HTR-8/SVneo (cell line): ENCODE measurements at regions not wholly inside any gene's neighbourhood (a gene's known extent, or its start where the extent isn't known, plus 50 kb on each side); places are given as distances from the start of the nearest gene placed in this dataset.
"Not testable (repeated sequence)": the region's sequence is repeated elsewhere in the genome, so short reads cannot be mapped to it uniquely, and the experiment has no call there.

Source experiments
- DNase-seq: peaks from one replicate; pipeline ENCODE4 v3.0.0; 2011; ENCODE audit warnings: low spot score, mixed read lengths; ENCODE audit not compliant: insufficient read length
- FAIRE-seq: peaks from 2 replicates; lab custom pipeline; 2011; peaks lifted over from hg19 to GRCh38; lab: Jason Lieb, UNC

GRCh38 chr6:147942363-147942762, 400.3 kb upstream of the SASH1 start:
- no peak for DNase-seq
- no peak for FAIRE-seq

- DNase-seq, result no peak
- FAIRE-seq, result no peak
These were observed 398.5 kb upstream of the SASH1 start for GRCh38 chr6:147944122-147944521.

GRCh38 chr6:147947521-147947920, 395.1 kb upstream of the SASH1 start:
- no peak for DNase-seq
- FAIRE-seq, result no peak

- peak; percentile 94 for FAIRE-seq
- no peak for DNase-seq
These were observed 392.5 kb upstream of the SASH1 start for GRCh38 chr6:147949981-147950622.

- FAIRE-seq (no peak), DNase-seq (no peak)
These were observed 392.0 kb upstream of the SASH1 start for GRCh38 chr6:147950623-147950987.

- FAIRE-seq (peak; percentile 26), DNase-seq (no peak)
These were observed 390.9 kb upstream of the SASH1 start for GRCh38 chr6:147951726-147952125.

- DNase-seq (no peak), FAIRE-seq (peak; percentile 49)
These were observed 387.7 kb upstream of the SASH1 start for GRCh38 chr6:147954938-147955337.

- no peak for FAIRE-seq
- no peak for DNase-seq
These were observed 384.0 kb upstream of the SASH1 start for GRCh38 chr6:147958683-147959082.

GRCh38 chr6:147961481-147962141, 381.0 kb upstream of the SASH1 start:
- FAIRE-seq (no peak), DNase-seq (no peak)

- FAIRE-seq, DNase-seq: not testable (repeated sequence)
These were observed 377.2 kb upstream of the SASH1 start for GRCh38 chr6:147965448-147965847.

GRCh38 chr6:147970970-147971369, 371.7 kb upstream of the SASH1 start:
- DNase-seq (no peak), FAIRE-seq (no peak)

- FAIRE-seq (peak; percentile 23), DNase-seq (no peak)
These were observed 370.2 kb upstream of the SASH1 start for GRCh38 chr6:147972448-147972847.

- DNase-seq, result no peak
- no peak for FAIRE-seq
These were observed 368.8 kb upstream of the SASH1 start for GRCh38 chr6:147973806-147974205.

GRCh38 chr6:147974376-147974775, 368.3 kb upstream of the SASH1 start:
- DNase-seq (peak; percentile 41), FAIRE-seq (peak; percentile 85)

GRCh38 chr6:147977851-147978465, 364.7 kb upstream of the SASH1 start:
- no peak for DNase-seq
- FAIRE-seq, result no peak

GRCh38 chr6:147979966-147980365, 362.7 kb upstream of the SASH1 start:
- FAIRE-seq (no peak), DNase-seq (no peak)

GRCh38 chr6:147983581-147984366, 358.9 kb upstream of the SASH1 start:
- DNase-seq (no peak), FAIRE-seq (no peak)

- DNase-seq (no peak), FAIRE-seq (no peak)
These were observed 355.8 kb upstream of the SASH1 start for GRCh38 chr6:147986846-147987245.

GRCh38 chr6:147990159-147990558, 352.5 kb upstream of the SASH1 start:
- FAIRE-seq, result no peak
- no peak for DNase-seq

- DNase-seq (no peak), FAIRE-seq (no peak)
These were observed 350.7 kb upstream of the SASH1 start for GRCh38 chr6:147991961-147992360.

GRCh38 chr6:147999001-147999540, 343.6 kb upstream of the SASH1 start:
- FAIRE-seq (no peak), DNase-seq (no peak)
